ENCODE measurements at regions not wholly inside any gene's neighbourhood (a gene's known extent, or its start where the extent isn't known, plus 50 kb on each side); places are given as distances from the start of the nearest gene placed in this dataset.
"Not testable (repeated sequence)": the region's sequence is repeated elsewhere in the genome, so short reads cannot be mapped to it uniquely, and the experiment has no call there.

- Histone ChIP-seq H4K20me1 (ENCODE audit: insufficient read depth) (no peaks in the 10 kb centered on the region), H3K4me1 (ENCODE audit: control insufficient read depth in 1 of 2, insufficient read depth in 2 of 2, low read length in 2 of 2) (no peaks in the 10 kb centered on the region), H3K9ac (ENCODE audit: low read length) (no peak overlapping the region), H3K9me2 (ENCODE audit: insufficient read depth) (no peaks in the 10 kb centered on the region), H2AFZ (ENCODE audit: low read depth, low read length, poor library complexity, severe bottlenecking) (no peak overlapping the region), H3K27ac (ENCODE audit: low read depth, low read length) (no peak overlapping the region), H3K79me2 (ENCODE audit: insufficient read depth, low read length) (no peaks in the 10 kb centered on the region), H3K27me3 (ENCODE audit: insufficient read depth, low read length) (0 out of 2 replicates have a peak, but pooled peaks cover 4% of the 10 kb centered on the region), H3K36me3 (ENCODE audit: control insufficient read depth in 1 of 2, insufficient read depth in 2 of 2, low read length in 2 of 2) (no peaks in the 10 kb centered on the region), H3K4me2 (ENCODE audit: low read length) (no peak overlapping the region), H3K4me3 (replicated peaks in 1 of 2; ENCODE audit: low read depth in 1 of 2, low read length in 2 of 2) (no peak overlapping the region), H3K9me3 (ENCODE audit: control insufficient read depth in 1 of 2, insufficient read depth in 1 of 2, low read depth in 1 of 2, low read length in 2 of 2) (no peaks in the 10 kb centered on the region)
- no TSS peak for BruUV-seq (replicated peaks)
- POLR2A ChIA-PET: no interaction called here
- DNase-seq (ENCODE audit: low read depth, low spot score) (no peak), ATAC-seq (no peak)
- intact Hi-C loops (cut with micrococcal nuclease): no loop called here
- CTCF ChIA-PET: no interaction called here
- no peak for TF ChIP-seq POLR2A (IDR thresholded peaks at IDR 0.05; ENCODE audit: borderline replicate concordance, extremely low read depth, insufficient read depth, insufficient read length)
- TF ChIP-seq REST (IDR thresholded peaks at IDR 0.05; ENCODE audit: low read depth): no peak
- TF ChIP-seq ELF1 (IDR thresholded peaks at IDR 0.05; ENCODE audit: borderline replicate concordance, low read depth): no peak
- no peak for TF ChIP-seq CTCF (IDR thresholded peaks at IDR 0.05 in 2 of 3, conservative IDR thresholded peaks at IDR 0.05 in 1 of 3; ENCODE audit: borderline replicate concordance in 1 of 3, insufficient read depth in 1 of 3, low read depth in 2 of 3, low read length in 2 of 3)
- TF ChIP-seq, protein P1, sequence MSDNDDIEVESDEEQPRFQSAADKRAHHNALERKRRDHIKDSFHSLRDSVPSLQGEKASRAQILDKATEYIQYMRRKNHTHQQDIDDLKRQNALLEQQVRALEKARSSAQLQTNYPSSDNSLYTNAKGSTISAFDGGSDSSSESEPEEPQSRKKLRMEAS (IDR thresholded peaks at IDR 0.05): no peak
- no peak for TF ChIP-seq YY1 (IDR thresholded peaks at IDR 0.05; ENCODE audit: extremely low read depth, insufficient replicate concordance, low read depth, low read length)
- TF ChIP-seq SIN3A (IDR thresholded peaks at IDR 0.05; ENCODE audit: low read depth): no peak
- no peak for TF ChIP-seq ZFX (IDR thresholded peaks at IDR 0.05)
- TF ChIP-seq SRF (IDR thresholded peaks at IDR 0.05; ENCODE audit: low read depth): no peak
- TF ChIP-seq, protein P2, sequence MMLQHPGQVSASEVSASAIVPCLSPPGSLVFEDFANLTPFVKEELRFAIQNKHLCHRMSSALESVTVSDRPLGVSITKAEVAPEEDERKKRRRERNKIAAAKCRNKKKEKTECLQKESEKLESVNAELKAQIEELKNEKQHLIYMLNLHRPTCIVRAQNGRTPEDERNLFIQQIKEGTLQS (IDR thresholded peaks at IDR 0.05): no peak
- no peak for TF ChIP-seq SP1 (IDR thresholded peaks at IDR 0.05; ENCODE audit: low read depth)
- TF ChIP-seq EZH2phosphoT487 (IDR thresholded peaks at IDR 0.05; ENCODE audit: borderline replicate concordance): no peak
- no peak for TF ChIP-seq CBX3 (IDR thresholded peaks at IDR 0.05; ENCODE audit: low read depth)
- no peak for TF ChIP-seq EZH2 (IDR thresholded peaks at IDR 0.05)
- TF ChIP-seq RAD21 (IDR thresholded peaks at IDR 0.05; ENCODE audit: low read depth): no peak
- no peak for TF ChIP-seq POLR2AphosphoS5 (IDR thresholded peaks at IDR 0.05; ENCODE audit: low read depth, low read length)
- RAD21 ChIA-PET (ENCODE audit: low non-redundant PET in 1 of 2, low total read pairs in 2 of 2, uncharacterized antibody in 2 of 2, unreplicated experiment in 2 of 2): no interaction called here
Measured at GRCh38 chr7:91752102-91752501, 128.4 kb downstream of the MTERF1 start.

- H3K4me2 ChIP-seq (ENCODE audit: low read length); DNase-seq (ENCODE audit: low read depth, low spot score); H3K27me3 ChIP-seq (ENCODE audit: insufficient read depth, low read length); H3K9me2 ChIP-seq (ENCODE audit: insufficient read depth); H3K9ac ChIP-seq (ENCODE audit: low read length); H3K27ac ChIP-seq (ENCODE audit: low read depth, low read length); H3K36me3 ChIP-seq (ENCODE audit: control insufficient read depth in 1 of 2, insufficient read depth in 2 of 2, low read length in 2 of 2); POLR2A ChIA-PET; CTCF ChIA-PET; RAD21 ChIA-PET (ENCODE audit: low non-redundant PET in 1 of 2, low total read pairs in 2 of 2, uncharacterized antibody in 2 of 2, unreplicated experiment in 2 of 2); ATAC-seq; H3K79me2 ChIP-seq (ENCODE audit: insufficient read depth, low read length); H2AFZ ChIP-seq (ENCODE audit: low read depth, low read length, poor library complexity, severe bottlenecking); intact Hi-C loops (cut with micrococcal nuclease); H3K4me3 ChIP-seq (replicated peaks in 1 of 2; ENCODE audit: low read depth in 1 of 2, low read length in 2 of 2); BruUV-seq (replicated peaks); H4K20me1 ChIP-seq (ENCODE audit: insufficient read depth); H3K4me1 ChIP-seq (ENCODE audit: control insufficient read depth in 1 of 2, insufficient read depth in 2 of 2, low read length in 2 of 2); H3K9me3 ChIP-seq (ENCODE audit: control insufficient read depth in 1 of 2, insufficient read depth in 1 of 2, low read depth in 1 of 2, low read length in 2 of 2): not testable (repeated sequence)
Measured at GRCh38 chr7:91754280-91754679, 126.2 kb downstream of the MTERF1 start.
